ENCODE measurements at regions not wholly inside any gene's neighbourhood (a gene's known extent, or its start where the extent isn't known, plus 50 kb on each side); places are given as distances from the start of the nearest gene placed in this dataset.
"Not testable (repeated sequence)": the region's sequence is repeated elsewhere in the genome, so short reads cannot be mapped to it uniquely, and the experiment has no call there.

DNA sequence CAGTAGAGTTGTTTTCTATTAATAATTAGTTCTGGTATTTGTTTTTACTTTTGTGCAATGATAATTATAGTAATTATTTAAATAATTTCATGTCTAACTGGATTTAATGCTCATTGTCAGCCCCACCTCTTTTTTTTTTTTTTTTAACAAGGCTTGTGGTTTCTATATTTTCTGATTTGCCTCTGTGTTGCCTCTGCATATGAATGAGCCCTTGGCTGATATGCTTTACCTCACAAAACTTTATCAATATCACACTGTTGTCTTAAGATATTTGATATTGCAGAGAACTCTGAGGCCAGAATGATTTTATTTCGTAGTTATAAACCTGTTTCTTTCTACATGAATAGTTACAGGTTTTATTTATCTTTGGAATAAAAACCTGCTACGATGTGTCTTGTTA, 116.2 kb upstream of the ATP2B1 start:
- DNase-seq (ENCODE audit: low read depth) = no peak
- no peak overlapping the region for H3K4me3 ChIP-seq (ENCODE audit: low read depth, low read length)
- TF ChIP-seq, protein P1, sequence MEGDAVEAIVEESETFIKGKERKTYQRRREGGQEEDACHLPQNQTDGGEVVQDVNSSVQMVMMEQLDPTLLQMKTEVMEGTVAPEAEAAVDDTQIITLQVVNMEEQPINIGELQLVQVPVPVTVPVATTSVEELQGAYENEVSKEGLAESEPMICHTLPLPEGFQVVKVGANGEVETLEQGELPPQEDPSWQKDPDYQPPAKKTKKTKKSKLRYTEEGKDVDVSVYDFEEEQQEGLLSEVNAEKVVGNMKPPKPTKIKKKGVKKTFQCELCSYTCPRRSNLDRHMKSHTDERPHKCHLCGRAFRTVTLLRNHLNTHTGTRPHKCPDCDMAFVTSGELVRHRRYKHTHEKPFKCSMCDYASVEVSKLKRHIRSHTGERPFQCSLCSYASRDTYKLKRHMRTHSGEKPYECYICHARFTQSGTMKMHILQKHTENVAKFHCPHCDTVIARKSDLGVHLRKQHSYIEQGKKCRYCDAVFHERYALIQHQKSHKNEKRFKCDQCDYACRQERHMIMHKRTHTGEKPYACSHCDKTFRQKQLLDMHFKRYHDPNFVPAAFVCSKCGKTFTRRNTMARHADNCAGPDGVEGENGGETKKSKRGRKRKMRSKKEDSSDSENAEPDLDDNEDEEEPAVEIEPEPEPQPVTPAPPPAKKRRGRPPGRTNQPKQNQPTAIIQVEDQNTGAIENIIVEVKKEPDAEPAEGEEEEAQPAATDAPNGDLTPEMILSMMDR (IDR thresholded peaks at IDR 0.05; ENCODE audit: insufficient read depth, low read depth, low read length) = no peak

GRCh38 chr12:89822992-89823391, 114.4 kb upstream of the ATP2B1 start:
- DNase-seq (ENCODE audit: low read depth); H3K4me3 ChIP-seq (ENCODE audit: low read depth, low read length): not testable (repeated sequence)

- DNase-seq (ENCODE audit: low read depth) = no peak
- TF ChIP-seq, protein P1 (IDR thresholded peaks at IDR 0.05; ENCODE audit: insufficient read depth, low read depth, low read length) = no peak
- H3K4me3 ChIP-seq (ENCODE audit: low read depth, low read length) = no peak overlapping the region
These were observed 113.3 kb upstream of the ATP2B1 start for GRCh38 chr12:89821896-89822295.

DNA sequence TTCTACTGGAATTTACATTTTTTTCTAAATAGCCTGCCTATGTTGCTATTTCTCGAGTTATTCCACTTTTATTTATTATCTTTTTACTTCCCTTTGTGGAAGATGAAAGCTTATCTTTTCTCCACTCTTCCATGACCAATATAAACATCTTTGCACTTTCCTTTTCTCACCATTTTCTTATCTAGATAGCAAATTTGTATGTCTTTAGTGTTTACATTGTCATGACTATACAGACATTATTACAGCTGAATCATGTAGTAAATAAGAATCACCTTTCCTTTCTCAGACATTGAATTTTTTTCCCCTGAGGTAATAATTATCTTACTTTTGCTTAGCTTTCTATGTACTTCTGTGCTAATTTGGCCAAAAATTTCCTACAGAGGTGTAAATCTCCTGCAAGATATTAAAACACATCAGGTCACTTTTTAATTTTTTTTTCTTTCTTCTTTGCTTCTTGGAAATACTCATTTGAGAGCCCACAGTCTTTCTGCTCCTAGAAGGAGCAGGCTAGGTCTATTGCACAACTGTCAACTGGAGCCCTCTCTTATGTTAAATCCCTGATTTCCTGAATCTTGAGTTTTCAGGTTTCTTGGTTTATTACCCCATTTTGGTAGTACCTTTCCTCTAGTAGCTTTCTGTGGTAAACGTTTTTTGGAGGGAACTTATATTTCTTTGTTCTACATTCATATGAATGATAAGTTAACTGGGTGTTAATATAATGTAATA, 109.0 kb upstream of the ATP2B1 start:
- DNase-seq (ENCODE audit: low read depth) = peak; percentile 51
- no peak overlapping the region for H3K4me3 ChIP-seq (ENCODE audit: low read depth, low read length)
- TF ChIP-seq, protein P1 (IDR thresholded peaks at IDR 0.05; ENCODE audit: insufficient read depth, low read depth, low read length) = no peak

- TF ChIP-seq, protein P1 (IDR thresholded peaks at IDR 0.05; ENCODE audit: insufficient read depth, low read depth, low read length) = no peak
- H3K4me3 ChIP-seq (ENCODE audit: low read depth, low read length) = no peak overlapping the region
These were observed 106.6 kb upstream of the ATP2B1 start for GRCh38 chr12:89815225-89815624.

DNA sequence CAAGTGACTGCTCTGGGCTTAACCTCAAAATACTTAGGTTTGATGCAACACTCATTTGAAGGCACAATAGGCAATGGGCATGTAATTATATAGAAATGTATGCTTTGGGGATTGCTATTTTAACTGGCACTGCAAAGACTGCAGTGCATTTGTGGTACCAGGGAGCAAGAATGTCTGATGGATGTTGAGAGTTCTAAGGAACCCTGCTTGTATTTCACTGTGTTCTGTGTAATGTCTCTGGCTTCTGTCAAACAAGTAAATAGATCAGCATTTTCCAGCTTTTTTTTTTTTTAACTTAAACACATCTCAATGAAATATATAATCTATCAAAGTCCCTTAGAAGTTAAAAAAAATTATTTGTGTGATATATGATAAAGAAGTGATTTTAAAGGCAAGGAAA, 94.8 kb upstream of the ATP2B1 start:
- TF ChIP-seq, protein P1 (IDR thresholded peaks at IDR 0.05; ENCODE audit: insufficient read depth, low read depth, low read length) = no peak
- H3K4me3 ChIP-seq (ENCODE audit: low read depth, low read length) = no peak overlapping the region
- DNase-seq (ENCODE audit: low read depth) = no peak

More at GRCh38 chr12:89815225-89815624, 106.6 kb upstream of the ATP2B1 start:
- no peak for DNase-seq (ENCODE audit: low read depth)

DNA sequence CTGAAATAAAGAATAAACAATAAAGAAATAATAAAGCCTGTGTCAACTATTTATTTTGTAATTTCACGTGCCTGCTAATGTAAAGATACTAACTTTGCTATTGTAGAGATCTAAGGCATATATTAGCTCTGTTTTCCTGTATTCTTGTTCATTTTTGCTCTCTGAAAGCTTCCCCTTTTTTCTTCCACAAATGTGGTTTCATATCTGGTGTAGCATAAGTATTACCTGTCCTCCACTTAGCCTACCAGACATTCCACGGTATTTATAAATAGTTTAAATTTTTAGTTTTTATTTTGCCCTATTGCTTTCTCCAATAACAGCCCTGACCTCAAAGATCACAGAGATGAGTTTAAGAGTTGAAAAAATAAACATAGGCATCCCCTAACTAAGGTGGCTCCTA, 92.6 kb upstream of the ATP2B1 start:
- DNase-seq (ENCODE audit: low read depth) = no peak
- H3K4me3 ChIP-seq (ENCODE audit: low read depth, low read length) = no peak overlapping the region
- TF ChIP-seq, protein P1 (IDR thresholded peaks at IDR 0.05; ENCODE audit: insufficient read depth, low read depth, low read length) = no peak
